Glomerular endothelial cell (primary cell): ENCODE measurements at regions not wholly inside any gene's neighbourhood (a gene's known extent, or its start where the extent isn't known, plus 50 kb on each side); places are given as distances from the start of the nearest gene placed in this dataset.

ENCODE experiments used
- DNase-seq: peaks from one replicate; pipeline ENCODE4 v3.0.0-alpha.2; 2011; ENCODE audit warnings: low read depth, low spot score; ENCODE audit errors: extremely low read depth

GRCh38 chr12:12015073-12015685 is 55.6 kb upstream of the BCL2L14 start:
- no peak for DNase-seq

DNA sequence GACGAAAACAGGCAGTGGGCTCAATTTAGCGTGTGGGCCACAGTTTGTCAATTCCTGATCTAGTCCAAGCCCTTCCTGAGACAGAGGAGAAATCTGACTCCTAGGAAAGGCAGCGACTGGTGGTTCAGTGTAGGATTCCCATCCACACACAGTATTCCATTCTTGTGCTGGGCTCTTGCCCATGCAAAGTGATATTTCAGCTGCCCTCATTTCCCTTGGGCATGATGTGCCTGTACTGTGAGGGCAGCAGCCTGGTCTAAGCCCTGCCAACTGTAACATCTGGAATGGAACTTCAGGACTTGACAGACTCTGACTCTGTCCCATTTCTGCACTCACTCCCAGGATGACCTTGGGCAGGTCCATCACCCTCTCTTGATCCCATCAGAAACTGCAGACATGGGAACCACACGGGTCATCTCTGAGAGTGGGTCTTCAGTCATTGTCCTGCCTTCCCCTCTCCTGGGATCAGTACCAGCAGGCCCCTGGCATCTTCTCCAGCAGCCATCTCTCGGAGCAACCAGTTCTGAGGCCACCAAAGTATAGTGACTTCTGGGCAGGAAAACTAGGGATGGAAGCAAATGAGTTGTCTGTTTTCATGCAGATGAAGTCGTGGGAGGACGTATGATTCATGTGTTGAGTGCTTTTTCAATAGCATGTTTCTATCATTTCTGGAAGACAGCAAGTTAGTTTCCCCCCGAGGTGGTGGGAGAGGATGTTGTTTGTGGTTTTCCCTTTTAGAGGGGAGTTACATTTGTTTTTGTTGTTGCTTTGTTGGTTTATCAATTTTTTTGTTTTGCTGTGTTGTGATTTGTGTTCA is 54.2 kb upstream of the BCL2L14 start:
- no peak for DNase-seq

DNA sequence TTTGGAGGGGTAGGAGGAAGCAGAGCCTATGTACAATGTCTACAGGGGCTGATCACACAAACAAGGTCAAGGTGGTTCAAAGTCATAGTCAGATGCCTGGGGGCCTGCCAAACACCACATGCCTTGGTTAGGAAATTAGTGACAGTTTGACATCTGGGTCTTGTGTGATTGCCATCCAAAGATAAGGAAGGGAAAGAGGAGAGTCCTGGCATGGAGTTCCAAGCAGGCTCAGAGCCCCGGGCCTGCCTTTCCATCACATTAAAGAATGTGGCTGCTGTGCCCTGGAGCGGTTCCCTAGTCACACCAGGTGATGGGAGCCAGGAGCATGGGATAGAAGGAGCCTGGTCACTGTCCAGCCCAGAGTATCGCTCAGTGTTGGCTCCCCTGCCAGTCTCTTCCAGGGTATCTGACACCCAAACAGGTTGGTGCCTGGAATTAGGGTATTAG is 53.6 kb upstream of the BCL2L14 start:
- no peak for DNase-seq

- no peak for DNase-seq
Observed at GRCh38 chr12:12017798-12018197, 52.9 kb upstream of the BCL2L14 start.

- DNase-seq, result no peak
Observed at GRCh38 chr12:12018454-12018853, 52.3 kb upstream of the BCL2L14 start.

GRCh38 chr12:12019881-12020280 is 50.9 kb upstream of the BCL2L14 start:
- no peak for DNase-seq

- no peak for DNase-seq
Observed at GRCh38 chr12:12020762-12021161, 50.0 kb upstream of the BCL2L14 start.
